CD14-positive monocyte (primary cell): ENCODE measurements at regions not wholly inside any gene's neighbourhood (a gene's known extent, or its start where the extent isn't known, plus 50 kb on each side); places are given as distances from the start of the nearest gene placed in this dataset.

ENCODE experiments used
- DNase-seq, 3 donors: peaks; one replicate each; pipeline ENCODE4 v3.0.0-alpha.2; 2011 to 2022
- H2AFZ ChIP-seq: 2 replicates; pipeline ENCODE4 v1.6.0; 2012; ENCODE audit warnings: mild to moderate bottlenecking, low read depth, low read length, inconsistent platforms; ENCODE audit not compliant: insufficient read depth, poor library complexity, severe bottlenecking
- H3K27ac ChIP-seq, 2 donors: 1 replicate in 1 of 2; 2 replicates in 1 of 2; pipeline ENCODE4 v1.5.1; 2012 to 2013; ENCODE audit warnings: low read length in 2 of 2, control low read depth in 1 of 2, inconsistent platforms in 1 of 2, low read depth in 1 of 2, mild to moderate bottlenecking in 1 of 2
- H3K27me3 ChIP-seq, 2 donors: one replicate each; pipeline versions ENCODE4 v1.6.0 to v1.6.1; 2011 to 2013; ENCODE audit warnings: low read length in 2 of 2; ENCODE audit not compliant: control insufficient read depth in 2 of 2, insufficient read depth in 2 of 2
- H3K36me3 ChIP-seq, 2 donors: replicated peaks in 1 of 2; 1 replicate in 1 of 2; 2 replicates in 1 of 2; pipeline versions ENCODE4 v1.5.1 to v1.6.1; 2012 to 2013; ENCODE audit warnings: low read length in 2 of 2, control low read depth in 1 of 2, inconsistent platforms in 1 of 2, mild to moderate bottlenecking in 1 of 2; ENCODE audit not compliant: insufficient read depth in 2 of 2, control insufficient read depth in 1 of 2
- H3K4me1 ChIP-seq, 2 donors: 1 replicate in 1 of 2; 2 replicates in 1 of 2; pipeline versions ENCODE4 v1.5.1 to v1.6.1; 2012 to 2013; ENCODE audit warnings: low read length in 2 of 2, control low read depth in 1 of 2, inconsistent platforms in 1 of 2, mild to moderate bottlenecking in 1 of 2, moderate library complexity in 1 of 2; ENCODE audit not compliant: insufficient read depth in 2 of 2, control insufficient read depth in 1 of 2
- H3K4me2 ChIP-seq: replicated peaks from 2 replicates; pipeline ENCODE3; 2012; ENCODE audit warnings: low read length, moderate library complexity, mild to moderate bottlenecking; ENCODE audit not compliant: poor library complexity, severe bottlenecking; ENCODE audit errors: extremely low read depth
- H3K4me3 ChIP-seq, 3 experiments: fragments of 200-600 bp in 1 of 3; sonication (generic) in 1 of 3; replicated peaks in 1 of 3; 1 replicate in 2 of 3; 2 replicates in 1 of 3; pipeline ENCODE4 v1.5.1; 2011 to 2013; ENCODE audit warnings: low read length in 3 of 3, mild to moderate bottlenecking in 3 of 3, control low read depth in 2 of 3, low read depth in 2 of 3, inconsistent platforms in 1 of 3, moderate library complexity in 1 of 3
- H3K79me2 ChIP-seq: 2 replicates; pipeline ENCODE4 v1.6.0; 2012; ENCODE audit warnings: mild to moderate bottlenecking, control low read depth, inconsistent platforms, low read length, moderate library complexity; ENCODE audit not compliant: insufficient read depth
- H3K9ac ChIP-seq: 2 replicates; pipeline ENCODE4 v1.6.0; 2017; ENCODE audit warnings: low read length, mild to moderate bottlenecking; ENCODE audit not compliant: insufficient read depth, poor library complexity, severe bottlenecking
- H3K9me3 ChIP-seq, 2 donors: replicated peaks in 1 of 2; 1 replicate in 1 of 2; 2 replicates in 1 of 2; pipeline versions ENCODE4 v1.5.1 to v1.6.1; 2012 to 2013; ENCODE audit warnings: low read length in 2 of 2, control low read depth in 1 of 2; ENCODE audit not compliant: control insufficient read depth in 1 of 2, insufficient read depth in 1 of 2
- H4K20me1 ChIP-seq: 2 replicates; pipeline ENCODE4 v1.6.0; 2012; ENCODE audit warnings: mild to moderate bottlenecking, low read length, control low read depth, moderate library complexity; ENCODE audit not compliant: insufficient read depth
- H3K27ac Mint-ChIP-seq, 7 donors: one replicate each; pipeline ENCODE4 v1.8.0; 2020; ENCODE audit warnings: mild to moderate bottlenecking in 7 of 7, mixed read lengths in 7 of 7, moderate library complexity in 6 of 7, inconsistent platforms in 2 of 7
- H3K27me3 Mint-ChIP-seq, 3 donors: one replicate each; pipeline ENCODE4 v1.8.0; 2021 to 2022; ENCODE audit warnings: low read depth in 3 of 3, mild to moderate bottlenecking in 3 of 3, mixed read lengths in 3 of 3, moderate library complexity in 3 of 3, inconsistent platforms in 1 of 3
- H3K36me3 Mint-ChIP-seq, 2 donors: one replicate each; pipeline ENCODE4 v1.8.0; 2020; ENCODE audit warnings: mixed read lengths in 2 of 2, inconsistent platforms in 1 of 2, mild to moderate bottlenecking in 1 of 2
- H3K4me1 Mint-ChIP-seq: one replicate; pipeline ENCODE4 v1.8.0; 2020; ENCODE audit warnings: mild to moderate bottlenecking, mixed read lengths
- H3K4me3 Mint-ChIP-seq, 2 donors: one replicate each; pipeline ENCODE4 v1.8.0; 2020; ENCODE audit warnings: mild to moderate bottlenecking in 2 of 2, mixed read lengths in 2 of 2, moderate library complexity in 1 of 2
- H3K9me3 Mint-ChIP-seq, 7 donors: one replicate each; pipeline ENCODE4 v1.8.0; 2020 to 2022; ENCODE audit warnings: mixed read lengths in 7 of 7, mild to moderate bottlenecking in 6 of 7, moderate library complexity in 6 of 7, inconsistent platforms in 2 of 7
- WGBS: methylation state at CpG from one replicate; pipeline ENCODE4 v1.1.5; 2013; ENCODE audit warnings: missing lambda C conversion rate; ENCODE audit not compliant: insufficient coverage; 5-methylcytosine and 5-hydroxymethylcytosine counted together
- intact Hi-C, 2 donors: fragments of 100-400 bp; cut with micrococcal nuclease; formaldehyde crosslinking; loops; one replicate each; pipeline versions ENCODE4 v1.15.0 to v1.15.1; 2023
- TF ChIP-seq, protein P1 (sequence below): fragments of 200-600 bp; IDR thresholded peaks from one replicate; pipeline ENCODE4 v1.8.0; 2022; ENCODE audit warnings: antibody characterized with exemption, mild to moderate bottlenecking

DNA sequence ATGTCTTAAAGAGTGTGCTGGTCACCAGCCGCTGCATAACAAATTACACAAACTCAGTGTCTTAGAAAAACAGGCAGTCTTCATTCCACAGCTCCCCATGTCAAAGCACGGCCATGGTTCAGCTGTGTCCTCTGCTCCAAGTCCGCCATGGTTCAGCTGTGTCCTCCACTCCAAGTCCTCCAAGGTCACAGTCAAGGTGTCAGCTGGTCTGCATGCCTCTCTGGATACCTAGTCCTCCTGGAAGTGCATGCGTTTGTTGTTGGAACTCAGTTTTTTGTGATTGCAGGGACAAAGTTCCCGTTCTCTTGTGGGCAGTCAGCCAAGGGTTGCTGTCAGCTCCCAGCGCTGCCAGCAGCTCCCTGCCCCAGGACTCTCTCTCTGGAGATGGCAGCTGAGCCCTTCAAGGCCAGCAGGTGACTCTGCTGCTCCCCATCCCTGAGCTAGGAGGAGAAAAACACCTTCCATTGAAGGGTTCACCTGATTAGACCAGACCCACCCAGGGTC lies 304.0 kb upstream of the MYT1L start:
- no peak for DNase-seq
- WGBS, result 95% methylated on average over 6 of the region's 6 CpGs
- H3K36me3 Mint-ChIP-seq, result no peaks in the 10 kb centered on the region
- H3K9me3 Mint-ChIP-seq, result peaks cover 0 to 8% (median 5%) of the 10 kb centered on the region in 7 donors
- TF ChIP-seq, protein P1, sequence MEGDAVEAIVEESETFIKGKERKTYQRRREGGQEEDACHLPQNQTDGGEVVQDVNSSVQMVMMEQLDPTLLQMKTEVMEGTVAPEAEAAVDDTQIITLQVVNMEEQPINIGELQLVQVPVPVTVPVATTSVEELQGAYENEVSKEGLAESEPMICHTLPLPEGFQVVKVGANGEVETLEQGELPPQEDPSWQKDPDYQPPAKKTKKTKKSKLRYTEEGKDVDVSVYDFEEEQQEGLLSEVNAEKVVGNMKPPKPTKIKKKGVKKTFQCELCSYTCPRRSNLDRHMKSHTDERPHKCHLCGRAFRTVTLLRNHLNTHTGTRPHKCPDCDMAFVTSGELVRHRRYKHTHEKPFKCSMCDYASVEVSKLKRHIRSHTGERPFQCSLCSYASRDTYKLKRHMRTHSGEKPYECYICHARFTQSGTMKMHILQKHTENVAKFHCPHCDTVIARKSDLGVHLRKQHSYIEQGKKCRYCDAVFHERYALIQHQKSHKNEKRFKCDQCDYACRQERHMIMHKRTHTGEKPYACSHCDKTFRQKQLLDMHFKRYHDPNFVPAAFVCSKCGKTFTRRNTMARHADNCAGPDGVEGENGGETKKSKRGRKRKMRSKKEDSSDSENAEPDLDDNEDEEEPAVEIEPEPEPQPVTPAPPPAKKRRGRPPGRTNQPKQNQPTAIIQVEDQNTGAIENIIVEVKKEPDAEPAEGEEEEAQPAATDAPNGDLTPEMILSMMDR, result no peak
- no peak overlapping the region for H3K4me3 Mint-ChIP-seq
- H3K36me3 ChIP-seq, result no peaks in the 10 kb centered on the region
- H4K20me1 ChIP-seq, result no peaks in the 10 kb centered on the region
- H3K27ac ChIP-seq, result no peak overlapping the region
- no peak overlapping the region for H3K4me2 ChIP-seq
- H3K27me3 Mint-ChIP-seq, result peaks cover 0 to 6% (median 2%) of the 10 kb centered on the region in 3 donors
- H3K9ac ChIP-seq, result no peak overlapping the region
- no peaks in the 10 kb centered on the region for H3K79me2 ChIP-seq
- intact Hi-C loops, result no loop called here
- peaks cover 0 to 4% of the 10 kb centered on the region in 2 donors for H3K9me3 ChIP-seq
- no peaks in the 10 kb centered on the region for H3K27me3 ChIP-seq
- H3K4me1 ChIP-seq, result no peaks in the 10 kb centered on the region
- H3K27ac Mint-ChIP-seq, result no peak overlapping the region
- no peak overlapping the region for H3K4me3 ChIP-seq
- H2AFZ ChIP-seq, result no peak overlapping the region
- no peaks in the 10 kb centered on the region for H3K4me1 Mint-ChIP-seq

- no peaks in the 10 kb centered on the region for H3K79me2 ChIP-seq
- no peaks in the 10 kb centered on the region for H3K4me1 ChIP-seq
- no peak overlapping the region for H3K4me2 ChIP-seq
- no peak overlapping the region for H3K27ac ChIP-seq
- Mint-ChIP-seq H3K27ac (no peak overlapping the region), H3K4me3 (no peak overlapping the region), H3K4me1 (no peaks in the 10 kb centered on the region), H3K27me3 (peaks cover 1 to 7% (median 1%) of the 10 kb centered on the region in 3 donors), H3K36me3 (no peaks in the 10 kb centered on the region), H3K9me3 (peaks cover 0 to 8% (median 5%) of the 10 kb centered on the region in 7 donors)
- H3K4me3 ChIP-seq, result no peak overlapping the region
- intact Hi-C loops, result no loop called here
- DNase-seq, result no peak
- no peaks in the 10 kb centered on the region for H3K36me3 ChIP-seq
- no peak overlapping the region for H2AFZ ChIP-seq
- H3K27me3 ChIP-seq, result no peaks in the 10 kb centered on the region
- WGBS, result 89% methylated on average over 8 of the region's 8 CpGs
- peaks cover 0 to 4% of the 10 kb centered on the region in 2 donors for H3K9me3 ChIP-seq
- H3K9ac ChIP-seq, result no peak overlapping the region
- TF ChIP-seq, protein P1, result no peak
- H4K20me1 ChIP-seq, result no peaks in the 10 kb centered on the region
These were observed 301.9 kb upstream of the MYT1L start for GRCh38 chr2:2633017-2633416.
